SK-N-SH treated with all-trans-retinoic acid at 6 μM for 48 hours (cell line): ENCODE measurements at regions not wholly inside any gene's neighbourhood (a gene's known extent, or its start where the extent isn't known, plus 50 kb on each side); places are given as distances from the start of the nearest gene placed in this dataset.

Source experiments
- ARNTL ChIP-seq: fragments of 450-650 bp; formaldehyde crosslinking; IDR thresholded peaks from 2 replicates; pipeline ENCODE4 v1.5.0; 2020; ENCODE audit warnings: low read depth, mild to moderate bottlenecking, moderate library complexity, borderline replicate concordance
- BACH2 ChIP-seq: fragments of 250-450 bp; sonication (Bioruptor Pico); IDR thresholded peaks from 2 replicates; pipeline ENCODE4 v1.9.0; 2021; ENCODE audit warnings: mild to moderate bottlenecking, borderline replicate concordance
- CREB5 ChIP-seq: fragments of 250-450 bp; sonication (Bioruptor Pico); IDR thresholded peaks from 2 replicates; pipeline ENCODE4 v1.5.1; 2020; ENCODE audit warnings: low read depth, mild to moderate bottlenecking, moderate library complexity
- GLIS3 ChIP-seq: fragments of 250-450 bp; sonication (Bioruptor Pico); IDR thresholded peaks from 2 replicates; pipeline ENCODE4 v1.5.0; 2020; ENCODE audit warnings: mild to moderate bottlenecking, moderate library complexity
- ISL1 ChIP-seq: fragments of 250-450 bp; sonication (Bioruptor Pico); IDR thresholded peaks from 2 replicates; pipeline ENCODE4 v2.1.2; 2022; ENCODE audit warnings: mild to moderate bottlenecking, moderate library complexity
- OSR1 ChIP-seq: fragments of 250-450 bp; sonication (Bioruptor Pico); IDR thresholded peaks from 2 replicates; pipeline ENCODE4 v1.8.0; 2022; ENCODE audit warnings: moderate library complexity, mild to moderate bottlenecking, inconsistent platforms
- PATZ1 ChIP-seq: fragments of 250-450 bp; sonication (Bioruptor Pico); IDR thresholded peaks from 2 replicates; pipeline ENCODE4 v1.8.0; 2020; ENCODE audit warnings: mild to moderate bottlenecking, moderate library complexity, borderline replicate concordance
- RARB ChIP-seq: fragments of 250-450 bp; sonication (Bioruptor Pico); IDR thresholded peaks from 2 replicates; pipeline ENCODE4 v1.8.0; 2021; ENCODE audit warnings: mild to moderate bottlenecking, moderate library complexity
- TCF4 ChIP-seq: fragments of 250-450 bp; sonication (Bioruptor Pico); IDR thresholded peaks from 2 replicates; pipeline ENCODE4 v1.8.0; 2021; ENCODE audit warnings: mild to moderate bottlenecking, moderate library complexity, borderline replicate concordance
- ZC3H10 ChIP-seq: fragments of 250-450 bp; sonication (Bioruptor Pico); IDR thresholded peaks from 2 replicates; pipeline ENCODE4 v1.5.1; 2021; ENCODE audit warnings: mild to moderate bottlenecking, moderate library complexity
- ZFP30 ChIP-seq: fragments of 450-650 bp; formaldehyde crosslinking; IDR thresholded peaks from 2 replicates; pipeline ENCODE4 v1.5.0; 2022; ENCODE audit warnings: mild to moderate bottlenecking, moderate library complexity
- TF ChIP-seq, protein P1 (sequence below): fragments of 250-450 bp; sonication (Bioruptor Pico); IDR thresholded peaks from 2 replicates; pipeline ENCODE4 v1.5.0; 2020; ENCODE audit warnings: mild to moderate bottlenecking, moderate library complexity

DNA sequence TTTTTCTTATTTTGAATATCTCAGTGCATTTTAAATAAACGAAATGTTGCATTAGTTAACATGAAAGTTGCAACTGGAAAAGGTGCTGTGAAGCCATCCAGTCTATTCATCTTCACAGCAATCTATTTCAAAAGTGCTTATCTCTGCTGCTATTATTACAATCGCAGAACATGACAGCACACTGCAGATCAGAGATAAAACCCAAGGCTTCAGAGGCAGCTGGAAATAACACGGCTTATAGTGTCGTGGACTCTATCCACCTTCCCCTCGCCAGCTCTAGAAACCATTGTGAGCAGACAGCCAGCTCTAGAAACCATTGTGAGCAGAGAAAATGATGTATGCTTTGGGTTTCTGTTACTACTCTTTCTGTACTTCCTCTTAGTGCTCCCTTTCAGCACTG lies 1140.8 kb upstream of the CELF4 start:
- TF ChIP-seq GLIS3 (CRISPR knock-in tag): no peak
- TF ChIP-seq, protein P1, sequence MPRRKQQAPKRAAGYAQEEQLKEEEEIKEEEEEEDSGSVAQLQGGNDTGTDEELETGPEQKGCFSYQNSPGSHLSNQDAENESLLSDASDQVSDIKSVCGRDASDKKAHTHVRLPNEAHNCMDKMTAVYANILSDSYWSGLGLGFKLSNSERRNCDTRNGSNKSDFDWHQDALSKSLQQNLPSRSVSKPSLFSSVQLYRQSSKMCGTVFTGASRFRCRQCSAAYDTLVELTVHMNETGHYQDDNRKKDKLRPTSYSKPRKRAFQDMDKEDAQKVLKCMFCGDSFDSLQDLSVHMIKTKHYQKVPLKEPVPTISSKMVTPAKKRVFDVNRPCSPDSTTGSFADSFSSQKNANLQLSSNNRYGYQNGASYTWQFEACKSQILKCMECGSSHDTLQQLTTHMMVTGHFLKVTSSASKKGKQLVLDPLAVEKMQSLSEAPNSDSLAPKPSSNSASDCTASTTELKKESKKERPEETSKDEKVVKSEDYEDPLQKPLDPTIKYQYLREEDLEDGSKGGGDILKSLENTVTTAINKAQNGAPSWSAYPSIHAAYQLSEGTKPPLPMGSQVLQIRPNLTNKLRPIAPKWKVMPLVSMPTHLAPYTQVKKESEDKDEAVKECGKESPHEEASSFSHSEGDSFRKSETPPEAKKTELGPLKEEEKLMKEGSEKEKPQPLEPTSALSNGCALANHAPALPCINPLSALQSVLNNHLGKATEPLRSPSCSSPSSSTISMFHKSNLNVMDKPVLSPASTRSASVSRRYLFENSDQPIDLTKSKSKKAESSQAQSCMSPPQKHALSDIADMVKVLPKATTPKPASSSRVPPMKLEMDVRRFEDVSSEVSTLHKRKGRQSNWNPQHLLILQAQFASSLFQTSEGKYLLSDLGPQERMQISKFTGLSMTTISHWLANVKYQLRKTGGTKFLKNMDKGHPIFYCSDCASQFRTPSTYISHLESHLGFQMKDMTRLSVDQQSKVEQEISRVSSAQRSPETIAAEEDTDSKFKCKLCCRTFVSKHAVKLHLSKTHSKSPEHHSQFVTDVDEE (CRISPR knock-in tag): no peak
- TF ChIP-seq PATZ1 (CRISPR knock-in tag): no peak
- no peak for TF ChIP-seq BACH2
- 0 out of 2 replicates have a peak, but pooled peaks have one; percentile 11 for TF ChIP-seq TCF4 (CRISPR knock-in tag)
- TF ChIP-seq CREB5 (CRISPR knock-in tag): no peak
- TF ChIP-seq OSR1 (CRISPR knock-in tag): no peak
- no peak for TF ChIP-seq ZFP30 (CRISPR knock-in tag)
- TF ChIP-seq ISL1 (CRISPR knock-in tag): no peak
- no peak for TF ChIP-seq RARB
- no peak for TF ChIP-seq ARNTL (CRISPR knock-in tag)
- no peak for TF ChIP-seq ZC3H10
